ENCODE measurements at regions not wholly inside any gene's neighbourhood (a gene's known extent, or its start where the extent isn't known, plus 50 kb on each side); places are given as distances from the start of the nearest gene placed in this dataset.

- H3K27ac Mint-ChIP-seq, result no peak overlapping the region
- H3K27me3 Mint-ChIP-seq, result peaks cover 0 to 9% of the 10 kb centered on the region in 2 donors
- H3K9me3 Mint-ChIP-seq, result peaks cover 6% of the 10 kb centered on the region
- H3K4me3 Mint-ChIP-seq, result no peak overlapping the region
- no peaks in the 10 kb centered on the region for H3K4me1 Mint-ChIP-seq (ENCODE audit: low read depth in 2 of 2)
- DNase-seq (ENCODE audit: low spot score) (no peak), ATAC-seq (no peak)
- no peaks in the 10 kb centered on the region for H3K36me3 Mint-ChIP-seq
These were observed 360.2 kb upstream of the TSHZ3 start for GRCh38 chr19:31709476-31709875.

- DNase-seq (ENCODE audit: low spot score) (no peak), ATAC-seq (no peak)
- Mint-ChIP-seq H3K27me3 (peaks cover 0 to 9% of the 10 kb centered on the region in 2 donors), H3K9me3 (peaks cover 6% of the 10 kb centered on the region), H3K4me3 (no peak overlapping the region), H3K27ac (no peak overlapping the region), H3K4me1 (ENCODE audit: low read depth in 2 of 2) (no peaks in the 10 kb centered on the region), H3K36me3 (no peaks in the 10 kb centered on the region)
These were observed 366.2 kb upstream of the TSHZ3 start for GRCh38 chr19:31715249-31715945.

- DNase-seq (ENCODE audit: low spot score), result no peak
- Mint-ChIP-seq H3K9me3 (peaks cover 4% of the 10 kb centered on the region), H3K27ac (no peak overlapping the region), H3K4me1 (ENCODE audit: low read depth in 2 of 2) (no peaks in the 10 kb centered on the region), H3K4me3 (no peak overlapping the region), H3K36me3 (no peaks in the 10 kb centered on the region), H3K27me3 (peaks cover 0 to 3% of the 10 kb centered on the region in 2 donors)
- ATAC-seq, result no peak
These were observed 367.6 kb upstream of the TSHZ3 start for GRCh38 chr19:31716826-31717225.

GRCh38 chr19:31717269-31717923, 368.2 kb upstream of the TSHZ3 start:
- no peaks in the 10 kb centered on the region for H3K27me3 Mint-ChIP-seq
- DNase-seq (ENCODE audit: low spot score) (no peak), ATAC-seq (no peak)
- no peak overlapping the region for H3K27ac Mint-ChIP-seq
- H3K9me3 Mint-ChIP-seq, result no peaks in the 10 kb centered on the region
- H3K4me3 Mint-ChIP-seq, result no peak overlapping the region
- H3K36me3 Mint-ChIP-seq, result no peaks in the 10 kb centered on the region
- H3K4me1 Mint-ChIP-seq (ENCODE audit: low read depth in 2 of 2), result no peaks in the 10 kb centered on the region

- no peak overlapping the region for H3K4me3 Mint-ChIP-seq
- H3K27me3 Mint-ChIP-seq, result no peaks in the 10 kb centered on the region
- no peaks in the 10 kb centered on the region for H3K9me3 Mint-ChIP-seq
- H3K36me3 Mint-ChIP-seq, result no peaks in the 10 kb centered on the region
- no peak overlapping the region for H3K27ac Mint-ChIP-seq
- DNase-seq (ENCODE audit: low spot score) (no peak), ATAC-seq (no peak)
- no peaks in the 10 kb centered on the region for H3K4me1 Mint-ChIP-seq (ENCODE audit: low read depth in 2 of 2)
These were observed 368.8 kb upstream of the TSHZ3 start for GRCh38 chr19:31718032-31718431.

- Mint-ChIP-seq H3K36me3 (no peaks in the 10 kb centered on the region), H3K4me3 (no peak overlapping the region), H3K27me3 (no peaks in the 10 kb centered on the region), H3K27ac (no peak overlapping the region), H3K4me1 (ENCODE audit: low read depth in 2 of 2) (no peaks in the 10 kb centered on the region), H3K9me3 (no peaks in the 10 kb centered on the region)
- no peak for ATAC-seq
- no peak for DNase-seq (ENCODE audit: low spot score)
These were observed 369.7 kb upstream of the TSHZ3 start for GRCh38 chr19:31718898-31719297.

GRCh38 chr19:31723101-31723500, 373.9 kb upstream of the TSHZ3 start:
- H3K36me3 Mint-ChIP-seq, result no peaks in the 10 kb centered on the region
- no peaks in the 10 kb centered on the region for H3K9me3 Mint-ChIP-seq
- no peak overlapping the region for H3K4me3 Mint-ChIP-seq
- peaks cover 0 to 1% of the 10 kb centered on the region in 2 donors for H3K27me3 Mint-ChIP-seq
- DNase-seq (ENCODE audit: low spot score) (no peak), ATAC-seq (no peak)
- no peak overlapping the region for H3K27ac Mint-ChIP-seq
- no peaks in the 10 kb centered on the region for H3K4me1 Mint-ChIP-seq (ENCODE audit: low read depth in 2 of 2)

- Mint-ChIP-seq H3K4me1 (ENCODE audit: low read depth in 2 of 2) (no peaks in the 10 kb centered on the region), H3K27me3 (peaks cover 2 to 8% of the 10 kb centered on the region in 2 donors), H3K9me3 (no peaks in the 10 kb centered on the region), H3K4me3 (no peak overlapping the region), H3K36me3 (no peaks in the 10 kb centered on the region), H3K27ac (no peak overlapping the region)
- DNase-seq (ENCODE audit: low spot score) (no peak), ATAC-seq (no peak)
These were observed 375.8 kb upstream of the TSHZ3 start for GRCh38 chr19:31725051-31725450.

- Mint-ChIP-seq H3K27me3 (peaks cover 5 to 8% of the 10 kb centered on the region in 2 donors), H3K27ac (no peak overlapping the region), H3K36me3 (no peaks in the 10 kb centered on the region), H3K4me3 (no peak overlapping the region), H3K9me3 (no peaks in the 10 kb centered on the region), H3K4me1 (ENCODE audit: low read depth in 2 of 2) (no peaks in the 10 kb centered on the region)
- no peak for ATAC-seq
- no peak for DNase-seq (ENCODE audit: low spot score)
These were observed 378.3 kb upstream of the TSHZ3 start for GRCh38 chr19:31727536-31727935.

- DNase-seq (ENCODE audit: low spot score) (no peak), ATAC-seq (no peak)
- Mint-ChIP-seq H3K4me1 (ENCODE audit: low read depth in 2 of 2) (no peaks in the 10 kb centered on the region), H3K36me3 (no peaks in the 10 kb centered on the region), H3K27ac (no peak overlapping the region), H3K9me3 (no peaks in the 10 kb centered on the region), H3K4me3 (no peak overlapping the region), H3K27me3 (peaks cover 11 to 16% of the 10 kb centered on the region in 2 donors)
These were observed 381.0 kb upstream of the TSHZ3 start for GRCh38 chr19:31730270-31730669.

- Mint-ChIP-seq H3K27me3 (peaks cover 10% of the 10 kb centered on the region in 2 donors), H3K4me3 (no peak overlapping the region), H3K4me1 (ENCODE audit: low read depth in 2 of 2) (no peaks in the 10 kb centered on the region), H3K36me3 (no peaks in the 10 kb centered on the region), H3K9me3 (no peaks in the 10 kb centered on the region), H3K27ac (no peak overlapping the region)
- ATAC-seq, result no peak
- DNase-seq (ENCODE audit: low spot score), result no peak
These were observed 384.4 kb upstream of the TSHZ3 start for GRCh38 chr19:31733591-31733990.

GRCh38 chr19:31742249-31742648, 393.0 kb upstream of the TSHZ3 start:
- Mint-ChIP-seq H3K4me3 (no peak overlapping the region), H3K4me1 (ENCODE audit: low read depth in 2 of 2) (no peaks in the 10 kb centered on the region), H3K27ac (no peak overlapping the region), H3K36me3 (no peaks in the 10 kb centered on the region), H3K9me3 (no peaks in the 10 kb centered on the region), H3K27me3 (peaks cover 0 to 18% of the 10 kb centered on the region in 2 donors)
- ATAC-seq (no peak), DNase-seq (ENCODE audit: low spot score) (no peak)

GRCh38 chr19:31745731-31746130, 396.5 kb upstream of the TSHZ3 start:
- H3K4me1 Mint-ChIP-seq (ENCODE audit: low read depth in 2 of 2), result no peaks in the 10 kb centered on the region
- DNase-seq (ENCODE audit: low spot score), result no peak

GRCh38 chr19:31749231-31749630, 400.0 kb upstream of the TSHZ3 start:
- no peaks in the 10 kb centered on the region for H3K4me1 Mint-ChIP-seq (ENCODE audit: low read depth in 2 of 2)
- ATAC-seq, result no peak
- peaks cover 6 to 7% of the 10 kb centered on the region in 2 donors for H3K27me3 Mint-ChIP-seq

More at GRCh38 chr19:31745731-31746130, 396.5 kb upstream of the TSHZ3 start:
- H3K27me3 Mint-ChIP-seq, result peaks cover 0 to 14% of the 10 kb centered on the region in 2 donors
- ATAC-seq, result no peak
- H3K36me3 Mint-ChIP-seq, result no peaks in the 10 kb centered on the region
- H3K4me3 Mint-ChIP-seq, result no peak overlapping the region
- H3K27ac Mint-ChIP-seq, result no peak overlapping the region
- no peaks in the 10 kb centered on the region for H3K9me3 Mint-ChIP-seq

More at GRCh38 chr19:31749231-31749630, 400.0 kb upstream of the TSHZ3 start:
- no peaks in the 10 kb centered on the region for H3K9me3 Mint-ChIP-seq
- H3K36me3 Mint-ChIP-seq, result no peaks in the 10 kb centered on the region
- DNase-seq (ENCODE audit: low spot score), result no peak
- no peak overlapping the region for H3K4me3 Mint-ChIP-seq
- H3K27ac Mint-ChIP-seq, result no peak overlapping the region

Data from natural killer cell treated with Interleukin-12 subunit alpha and Interleukin-12 subunit beta and Interleukin-15 and Interleukin-18, amount 100 ng/mL, for 72 hours (primary cell).